ENCODE measurements at regions not wholly inside any gene's neighbourhood (a gene's known extent, or its start where the extent isn't known, plus 50 kb on each side); places are given as distances from the start of the nearest gene placed in this dataset.

- TF ChIP-seq, protein P1, sequence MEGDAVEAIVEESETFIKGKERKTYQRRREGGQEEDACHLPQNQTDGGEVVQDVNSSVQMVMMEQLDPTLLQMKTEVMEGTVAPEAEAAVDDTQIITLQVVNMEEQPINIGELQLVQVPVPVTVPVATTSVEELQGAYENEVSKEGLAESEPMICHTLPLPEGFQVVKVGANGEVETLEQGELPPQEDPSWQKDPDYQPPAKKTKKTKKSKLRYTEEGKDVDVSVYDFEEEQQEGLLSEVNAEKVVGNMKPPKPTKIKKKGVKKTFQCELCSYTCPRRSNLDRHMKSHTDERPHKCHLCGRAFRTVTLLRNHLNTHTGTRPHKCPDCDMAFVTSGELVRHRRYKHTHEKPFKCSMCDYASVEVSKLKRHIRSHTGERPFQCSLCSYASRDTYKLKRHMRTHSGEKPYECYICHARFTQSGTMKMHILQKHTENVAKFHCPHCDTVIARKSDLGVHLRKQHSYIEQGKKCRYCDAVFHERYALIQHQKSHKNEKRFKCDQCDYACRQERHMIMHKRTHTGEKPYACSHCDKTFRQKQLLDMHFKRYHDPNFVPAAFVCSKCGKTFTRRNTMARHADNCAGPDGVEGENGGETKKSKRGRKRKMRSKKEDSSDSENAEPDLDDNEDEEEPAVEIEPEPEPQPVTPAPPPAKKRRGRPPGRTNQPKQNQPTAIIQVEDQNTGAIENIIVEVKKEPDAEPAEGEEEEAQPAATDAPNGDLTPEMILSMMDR (IDR thresholded peaks at IDR 0.05) = no peak
- H3K27ac Mint-ChIP-seq = no peak overlapping the region
Observed at GRCh38 chr10:3904419-3904960, 119.5 kb upstream of the KLF6 start.

DNA sequence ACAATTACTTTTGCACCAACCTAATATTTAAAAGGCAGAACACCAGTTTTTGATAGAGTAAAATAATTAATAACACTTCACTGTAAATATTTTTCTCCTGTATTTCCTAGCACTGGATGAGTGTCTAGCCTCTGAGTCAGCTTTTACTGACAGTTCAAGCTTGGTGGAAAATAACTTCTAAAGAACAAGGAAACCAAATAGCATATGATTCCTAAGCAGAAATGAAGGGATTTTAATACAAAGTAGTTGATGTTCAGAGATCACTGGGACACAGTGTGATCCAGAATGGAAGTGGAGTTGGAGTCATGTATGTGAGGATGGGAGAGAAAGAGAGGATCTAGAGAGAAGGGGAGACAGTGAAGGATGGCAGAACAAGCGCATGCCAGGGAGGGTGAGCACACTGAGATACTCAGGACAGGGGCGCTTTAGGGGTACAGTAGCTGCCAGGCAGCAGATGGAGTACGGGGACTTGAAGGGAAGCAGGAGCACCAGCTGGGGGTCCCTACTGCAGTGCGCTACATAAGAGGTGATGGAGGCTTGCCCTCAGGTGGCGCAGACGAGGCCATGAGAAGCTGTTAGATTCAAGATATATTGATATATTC, 117.9 kb upstream of the KLF6 start:
- Mint-ChIP-seq H3K27me3 (ENCODE audit: insufficient read depth) (no peaks in the 10 kb centered on the region), H3K4me1 (ENCODE audit: low read depth) (peaks cover 19% of the 10 kb centered on the region), H3K27ac (peak overlapping the region; percentile 27), H3K9me3 (no peaks in the 10 kb centered on the region), H3K4me3 (no peak overlapping the region), H3K36me3 (ENCODE audit: low read depth) (peaks cover 7% of the 10 kb centered on the region; the same call in 1 of the 2 replicates)
- DNase-seq = peak; percentile 38
- TF ChIP-seq, protein P1 (IDR thresholded peaks at IDR 0.05) = no peak

More at GRCh38 chr10:3904419-3904960, 119.5 kb upstream of the KLF6 start:
- Mint-ChIP-seq H3K4me1 (ENCODE audit: low read depth) (peaks cover 11% of the 10 kb centered on the region), H3K36me3 (ENCODE audit: low read depth) (peaks cover 7% of the 10 kb centered on the region; the same call in 1 of the 2 replicates), H3K9me3 (no peaks in the 10 kb centered on the region), H3K27me3 (ENCODE audit: insufficient read depth) (no peaks in the 10 kb centered on the region), H3K4me3 (no peak overlapping the region)
- DNase-seq = no peak

DNA sequence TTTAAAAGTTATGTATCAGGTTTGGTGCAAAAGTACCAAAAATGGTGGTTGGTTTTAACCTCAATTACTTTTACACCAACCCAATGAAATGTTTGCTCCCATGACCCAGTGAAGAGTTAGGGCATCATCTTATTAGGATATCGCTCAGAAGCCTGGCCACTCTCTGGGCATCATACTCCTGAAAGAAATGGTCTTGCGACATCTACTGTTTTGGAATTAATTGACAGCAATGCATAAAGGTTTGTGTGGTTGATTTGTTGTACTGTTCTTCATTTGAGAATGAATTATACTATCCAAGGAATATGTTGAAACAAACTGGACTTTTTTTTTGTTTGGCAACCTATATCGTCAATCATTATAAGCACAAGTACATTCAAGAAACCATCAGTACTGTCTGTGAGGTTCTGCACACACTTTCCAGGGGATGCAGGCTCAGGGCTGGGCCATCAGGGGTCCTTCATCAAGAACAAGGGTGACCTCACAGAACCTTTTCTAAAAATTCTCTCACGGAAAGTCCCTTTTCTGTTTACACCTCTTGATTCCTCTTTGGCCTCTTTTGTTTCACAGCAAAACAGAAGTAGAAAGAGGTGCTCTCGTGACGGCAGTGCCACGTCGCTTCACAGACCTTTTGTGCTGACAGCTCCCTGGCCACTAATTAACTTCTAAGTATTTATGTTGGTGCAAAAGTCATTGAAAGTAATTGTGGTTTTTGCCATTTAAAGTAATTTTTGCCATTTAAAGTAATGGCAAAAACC, 117.2 kb upstream of the KLF6 start:
- H3K27me3 Mint-ChIP-seq (ENCODE audit: insufficient read depth) = no peaks in the 10 kb centered on the region
- H3K36me3 Mint-ChIP-seq (ENCODE audit: low read depth) = peaks cover 7% of the 10 kb centered on the region; the same call in 1 of the 2 replicates
- no peak for DNase-seq
- no peak overlapping the region for H3K27ac Mint-ChIP-seq
- TF ChIP-seq, protein P1 (IDR thresholded peaks at IDR 0.05) = no peak
- H3K4me3 Mint-ChIP-seq = no peak overlapping the region
- peaks cover 25% of the 10 kb centered on the region for H3K4me1 Mint-ChIP-seq (ENCODE audit: low read depth)
- H3K9me3 Mint-ChIP-seq = no peaks in the 10 kb centered on the region

GRCh38 chr10:3901370-3901769, 116.4 kb upstream of the KLF6 start:
- DNase-seq = no peak
- Mint-ChIP-seq H3K4me3 (no peak overlapping the region), H3K36me3 (ENCODE audit: low read depth) (peaks cover 1% of the 10 kb centered on the region; the same call in 1 of the 2 replicates), H3K9me3 (no peaks in the 10 kb centered on the region), H3K27me3 (ENCODE audit: insufficient read depth) (no peaks in the 10 kb centered on the region), H3K4me1 (ENCODE audit: low read depth) (peaks cover 34% of the 10 kb centered on the region), H3K27ac (no peak overlapping the region)
- TF ChIP-seq, protein P1 (IDR thresholded peaks at IDR 0.05) = no peak

GRCh38 chr10:3900391-3900790, 115.4 kb upstream of the KLF6 start:
- no peaks in the 10 kb centered on the region for H3K36me3 Mint-ChIP-seq (ENCODE audit: low read depth)
- H3K27me3 Mint-ChIP-seq (ENCODE audit: insufficient read depth) = no peaks in the 10 kb centered on the region
- no peak for DNase-seq
- H3K27ac Mint-ChIP-seq = no peak overlapping the region
- peaks cover 44% of the 10 kb centered on the region for H3K4me1 Mint-ChIP-seq (ENCODE audit: low read depth)
- no peaks in the 10 kb centered on the region for H3K9me3 Mint-ChIP-seq
- TF ChIP-seq, protein P1 (IDR thresholded peaks at IDR 0.05) = no peak
- H3K4me3 Mint-ChIP-seq = no peak overlapping the region

Data from HFFc6 (cell line).